IPS-NIHi7 (cell line): ENCODE measurements at regions not wholly inside any gene's neighbourhood (a gene's known extent, or its start where the extent isn't known, plus 50 kb on each side); places are given as distances from the start of the nearest gene placed in this dataset.
"Not testable (repeated sequence)": the region's sequence is repeated elsewhere in the genome, so short reads cannot be mapped to it uniquely, and the experiment has no call there.

Source experiments
- DNase-seq: peaks from one replicate; pipeline ENCODE4 v3.0.0; 2012; ENCODE audit warnings: mixed read lengths; ENCODE audit errors: extremely low spot score

DNA sequence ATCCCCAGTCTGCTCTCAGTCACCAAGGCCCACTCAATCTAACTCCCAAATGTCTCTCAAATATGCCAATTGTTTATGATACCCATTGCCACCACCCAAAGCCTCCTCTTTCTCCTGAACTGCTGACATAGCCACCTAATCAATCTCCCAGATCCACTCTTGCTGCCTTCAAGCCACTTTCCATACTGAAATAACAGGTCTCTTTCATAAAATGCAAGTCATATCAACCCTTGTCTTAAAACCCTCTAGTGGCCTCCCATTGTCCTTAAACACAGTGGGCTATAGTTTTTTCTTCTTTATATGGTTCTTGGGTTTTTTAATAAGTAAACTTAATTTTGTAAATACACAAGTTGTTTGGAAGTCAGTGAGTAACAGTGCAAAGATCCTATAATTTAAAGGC, 155.2 kb upstream of the ZC3H12C start:
- DNase-seq = no peak

DNA sequence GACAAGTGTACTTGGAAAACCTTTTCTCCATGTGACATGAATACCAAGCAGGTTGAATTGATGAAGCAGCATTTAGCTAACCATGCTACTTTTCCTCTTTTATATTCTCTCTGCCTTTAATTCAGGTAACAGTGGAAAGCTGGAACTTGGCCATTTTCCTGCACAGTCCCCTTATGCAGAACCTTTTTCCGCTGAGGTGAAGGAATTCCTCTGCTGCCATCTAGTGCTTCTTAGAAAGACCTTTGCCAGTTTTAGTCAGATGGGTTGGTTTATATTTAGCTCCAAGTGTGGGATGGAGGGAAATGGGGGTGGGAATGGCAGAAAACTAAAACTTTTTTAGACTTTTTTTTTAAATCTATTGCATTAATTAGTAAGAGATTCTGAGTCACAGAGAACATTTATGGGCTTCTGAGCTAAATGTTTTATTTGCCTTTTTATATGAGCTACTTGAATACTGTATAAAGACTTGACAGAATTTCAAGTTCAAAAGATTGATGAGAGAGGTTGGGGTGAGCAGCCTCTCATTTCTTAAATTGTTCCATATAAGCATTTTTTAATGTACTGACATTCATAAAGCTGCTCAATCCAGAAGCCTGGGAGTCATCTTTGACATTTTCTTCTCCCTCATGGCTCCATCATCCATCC, 153.9 kb upstream of the ZC3H12C start:
- peak; percentile 60 for DNase-seq

- DNase-seq = no peak
These were observed 152.4 kb upstream of the ZC3H12C start for GRCh38 chr11:109940816-109941215.

- no peak for DNase-seq
These were observed 147.4 kb upstream of the ZC3H12C start for GRCh38 chr11:109945626-109946321.

DNA sequence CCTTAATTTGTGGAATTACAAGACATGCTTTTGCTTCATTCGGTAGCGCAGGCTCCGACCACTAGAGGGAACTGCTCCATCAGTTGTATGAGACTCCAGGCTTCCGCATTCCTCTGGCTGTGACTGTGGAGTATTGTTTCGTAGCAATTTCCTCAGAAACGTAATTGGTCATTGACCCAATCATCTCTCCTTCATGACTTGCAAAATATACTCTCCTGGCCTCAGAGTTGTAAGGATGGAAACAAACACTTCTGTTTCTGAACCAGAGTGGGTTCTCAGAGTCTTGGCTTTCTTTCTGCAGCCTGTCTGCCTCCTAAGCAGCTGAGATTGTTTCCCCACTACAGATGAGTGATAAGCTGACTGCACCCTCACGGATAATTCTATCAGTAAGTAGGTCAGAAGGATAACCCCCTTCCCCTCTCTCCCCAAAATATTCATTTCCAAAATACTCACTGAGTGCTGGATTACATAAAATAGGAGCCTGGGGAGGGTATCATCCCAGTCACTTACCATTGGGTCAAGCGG, 146.8 kb upstream of the ZC3H12C start:
- peak; percentile 82 for DNase-seq

DNA sequence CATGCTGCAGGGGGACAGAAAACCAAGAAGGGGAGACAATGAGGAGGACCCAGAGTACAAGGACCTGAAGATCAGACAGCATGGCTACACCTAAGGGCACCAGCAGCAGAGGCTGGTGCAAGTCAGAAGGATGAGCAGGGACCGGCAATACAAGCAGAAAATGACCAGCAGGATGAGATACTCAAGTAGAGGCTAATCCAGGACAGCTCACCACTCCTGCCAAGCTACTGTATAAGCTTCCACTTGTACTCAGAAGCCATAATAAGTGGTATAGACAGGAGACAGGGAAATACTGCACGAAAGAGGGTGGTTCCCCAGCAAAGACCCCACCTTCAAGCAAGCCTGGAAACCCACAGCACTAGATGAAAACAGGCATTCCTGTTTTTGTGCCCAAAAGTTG, 138.7 kb upstream of the ZC3H12C start:
- DNase-seq = no peak

DNA sequence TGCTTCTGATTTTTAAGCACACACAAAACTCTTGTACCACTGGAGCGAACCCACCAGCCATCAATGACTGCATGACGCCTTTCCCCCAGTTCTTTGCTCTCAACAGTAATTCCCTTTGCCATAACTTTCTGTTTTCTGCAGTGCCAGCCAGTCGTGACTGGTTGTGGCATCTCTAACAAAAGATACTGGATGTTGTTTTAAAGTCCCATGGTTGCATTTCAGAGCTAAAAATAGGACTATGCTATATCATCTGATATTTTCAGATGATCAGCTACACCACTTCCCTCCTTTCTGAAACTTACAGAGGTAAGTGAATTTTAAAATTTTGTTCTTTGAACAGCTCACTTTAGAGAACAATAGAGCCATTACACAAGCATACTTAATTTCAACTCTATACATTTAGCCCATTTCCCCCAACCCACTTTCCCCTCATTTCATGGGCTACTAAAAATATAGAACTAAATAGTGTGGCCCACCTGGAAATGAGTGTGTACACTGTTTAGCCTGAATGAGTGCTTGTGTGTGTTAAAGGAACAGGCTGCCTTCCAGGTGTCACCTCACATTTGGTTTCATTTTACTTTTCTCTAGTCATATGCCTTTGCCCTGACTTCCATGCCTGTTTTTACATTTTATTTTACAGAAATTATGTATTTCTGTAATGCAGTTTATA, 136.9 kb upstream of the ZC3H12C start:
- DNase-seq = no peak

DNA sequence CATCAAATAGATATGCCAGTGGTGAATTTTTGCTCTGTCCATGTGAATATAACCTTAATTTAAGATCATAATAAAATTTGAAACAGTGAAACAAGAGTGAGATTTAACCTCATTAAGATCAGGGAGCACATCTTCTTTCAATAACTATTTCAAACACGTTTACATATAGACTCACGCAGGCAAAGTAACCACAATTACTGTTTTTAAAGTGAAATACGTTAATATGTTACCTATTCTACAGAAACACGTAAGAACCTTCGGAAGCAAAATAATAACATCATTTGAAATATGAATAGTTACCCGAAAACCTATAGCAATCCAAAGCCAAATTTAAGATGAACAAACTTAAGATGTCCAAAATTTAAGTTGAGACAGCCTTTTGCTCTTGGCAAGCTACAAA, 136.2 kb upstream of the ZC3H12C start:
- DNase-seq = no peak

DNA sequence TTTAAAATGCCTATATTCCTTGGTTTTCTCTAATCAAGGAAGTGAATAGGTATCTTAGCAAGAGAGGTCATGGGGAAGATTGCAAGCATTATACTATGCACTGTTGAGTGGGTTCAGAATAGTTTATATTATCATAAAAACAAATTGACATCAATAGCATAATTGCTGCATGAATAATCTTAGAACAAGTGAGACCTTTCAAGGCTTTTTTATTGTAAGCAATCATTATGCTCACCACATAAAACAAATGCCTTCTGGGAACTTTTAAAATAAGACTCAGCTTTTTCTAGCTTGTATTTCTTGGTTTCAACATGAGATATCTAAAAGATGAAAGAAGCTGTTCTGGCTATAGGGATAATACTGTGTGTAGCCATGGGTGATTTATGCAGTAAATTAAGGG, 135.6 kb upstream of the ZC3H12C start:
- DNase-seq = no peak

DNA sequence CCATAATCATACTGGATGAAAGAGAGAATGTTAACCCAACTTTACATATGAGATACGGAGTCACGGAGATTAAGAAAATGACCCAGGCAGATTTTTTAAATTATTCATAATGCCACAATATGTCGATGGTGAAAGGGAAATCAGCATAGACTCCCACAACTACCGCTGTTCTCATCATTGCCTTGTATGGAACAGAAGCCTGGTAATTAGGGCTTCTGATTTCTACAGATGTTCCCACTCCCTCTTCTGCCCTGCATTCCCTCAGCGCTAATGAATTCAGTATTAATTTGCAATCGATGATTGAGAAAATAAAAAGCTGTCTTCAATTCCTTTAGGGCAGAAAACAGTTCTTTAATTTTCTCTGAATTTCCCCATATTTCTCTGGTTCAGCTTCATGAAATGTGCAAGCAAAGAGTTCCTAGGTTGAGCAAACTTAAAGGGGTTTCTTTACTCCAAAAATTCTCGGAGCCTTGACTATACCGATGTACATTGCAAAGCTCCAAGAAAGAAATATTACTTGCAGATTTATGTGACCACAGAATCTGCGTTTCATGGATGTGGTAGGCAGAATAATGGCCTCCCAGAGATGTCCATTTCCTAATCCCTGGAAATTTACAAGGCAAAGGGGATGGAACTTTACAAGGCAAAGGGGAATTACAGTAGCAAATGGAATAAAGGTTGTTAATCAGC, 134.9 kb upstream of the ZC3H12C start:
- DNase-seq = no peak

- no peak for DNase-seq
These were observed 134.4 kb upstream of the ZC3H12C start for GRCh38 chr11:109958821-109959166.

DNA sequence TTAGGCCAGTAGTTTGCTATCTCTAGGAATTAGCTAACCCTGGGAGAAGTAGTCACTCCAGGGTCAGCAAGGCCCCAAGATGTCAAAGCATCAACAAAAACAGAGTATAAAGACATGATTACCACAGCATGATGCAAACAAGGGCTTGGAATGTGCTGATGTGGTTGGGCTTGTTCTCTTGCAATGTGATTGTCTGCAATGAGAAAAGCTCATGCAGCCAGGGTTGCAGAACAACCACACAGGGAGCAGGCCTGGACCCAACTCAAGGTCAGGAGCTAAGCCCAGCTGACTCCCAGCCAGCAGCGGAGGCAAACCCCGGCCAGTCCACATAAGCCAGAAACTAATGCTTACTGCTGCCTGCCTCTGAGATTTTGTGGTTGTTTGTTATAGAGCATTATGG, 132.4 kb upstream of the ZC3H12C start:
- DNase-seq = peak; percentile 27

GRCh38 chr11:109961261-109961660, 131.9 kb upstream of the ZC3H12C start:
- no peak for DNase-seq

GRCh38 chr11:109963101-109963500, 130.1 kb upstream of the ZC3H12C start:
- no peak for DNase-seq

- no peak for DNase-seq
These were observed 128.7 kb upstream of the ZC3H12C start for GRCh38 chr11:109964487-109964886.

DNA sequence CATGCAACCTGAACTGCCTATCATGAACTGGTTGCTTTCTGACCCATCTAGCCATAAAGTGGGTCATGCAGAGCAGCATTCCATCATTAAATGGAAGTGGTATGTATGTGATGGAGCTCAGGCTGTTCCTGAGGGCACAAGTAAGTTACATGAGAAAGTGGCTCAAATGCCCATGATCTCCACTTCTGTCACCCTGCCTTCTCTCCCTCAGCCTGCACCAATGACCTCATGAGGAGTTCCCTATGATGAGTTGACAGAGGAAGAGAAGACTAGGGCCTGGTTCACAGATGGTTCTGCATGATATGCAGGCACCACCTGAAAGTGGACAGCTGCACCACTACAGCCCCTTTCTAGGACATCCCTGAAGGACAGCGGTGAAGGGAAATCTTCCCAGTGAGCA, 127.7 kb upstream of the ZC3H12C start:
- DNase-seq = not testable (repeated sequence)

GRCh38 chr11:109965926-109966325, 127.3 kb upstream of the ZC3H12C start:
- DNase-seq = not testable (repeated sequence)

GRCh38 chr11:109967136-109967535, 126.1 kb upstream of the ZC3H12C start:
- DNase-seq = not testable (repeated sequence)

DNA sequence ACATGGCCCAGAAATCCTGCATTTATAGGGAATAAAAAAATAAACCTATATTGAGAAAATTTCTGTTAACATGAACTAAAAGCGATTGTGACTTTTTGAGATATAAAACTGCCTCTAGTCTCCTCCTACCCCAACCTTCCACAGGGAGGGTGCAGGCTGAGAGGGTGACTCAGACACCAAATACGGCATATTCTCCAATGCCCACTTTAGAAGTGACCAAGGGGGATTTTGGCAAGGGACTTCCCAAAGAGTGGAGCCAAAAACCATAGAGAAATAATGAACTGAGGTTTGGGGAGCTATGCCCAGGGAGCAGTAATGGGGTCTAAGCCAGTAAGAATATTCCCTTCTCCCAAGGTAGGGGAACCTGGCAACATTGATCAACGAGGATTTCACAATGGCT, 124.9 kb upstream of the ZC3H12C start:
- no peak for DNase-seq

DNA sequence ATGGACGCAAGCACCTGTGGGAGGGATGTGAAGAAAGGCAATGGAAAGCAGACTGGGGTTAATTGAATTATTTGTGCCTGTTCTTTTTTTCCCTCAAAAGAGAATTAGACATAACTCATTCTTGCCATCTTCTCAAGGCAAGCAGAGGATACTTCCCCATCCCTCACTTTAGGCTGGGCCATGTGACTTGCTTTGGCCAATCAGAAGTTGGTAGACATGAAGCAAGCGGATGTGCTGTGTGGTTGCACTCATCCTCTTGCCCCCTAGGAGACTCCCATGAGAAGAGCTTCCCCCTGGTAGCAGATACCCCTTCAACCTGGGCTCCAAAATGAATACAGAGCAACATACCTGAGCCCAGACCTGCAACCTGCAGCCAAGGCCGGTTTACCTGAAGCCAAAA, 124.4 kb upstream of the ZC3H12C start:
- DNase-seq = no peak

DNA sequence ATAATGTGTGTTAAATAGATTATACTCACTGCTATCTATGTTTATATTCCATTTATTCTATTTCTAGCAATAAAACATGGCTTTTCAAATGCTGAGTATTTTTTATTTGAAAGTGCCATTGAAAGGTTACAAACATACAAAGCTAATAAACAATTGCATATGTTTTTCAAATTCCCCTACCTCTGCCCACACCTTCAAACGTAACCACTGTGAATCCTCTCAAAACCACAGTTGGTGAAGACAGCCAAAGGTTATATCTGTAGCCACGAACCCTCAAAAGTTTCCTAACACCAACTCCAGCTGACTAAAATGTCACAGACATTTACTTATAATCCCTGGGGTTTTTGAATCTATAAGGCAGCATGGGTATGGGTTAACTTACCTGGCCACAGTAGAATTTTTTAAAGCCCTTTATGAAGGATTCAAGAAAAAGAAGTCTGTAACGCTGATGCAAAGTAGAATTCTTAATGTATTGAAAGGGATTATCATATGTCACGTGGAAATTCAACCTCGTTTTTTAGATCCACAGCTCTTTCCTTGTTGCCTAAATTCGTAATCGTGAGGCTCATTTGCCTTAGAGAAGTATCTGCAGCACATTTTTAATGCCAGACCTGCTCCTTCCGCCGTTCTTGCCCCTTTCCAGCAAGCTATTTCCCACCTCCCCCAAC, 122.5 kb upstream of the ZC3H12C start:
- DNase-seq = no peak

- DNase-seq = no peak
These were observed 122.0 kb upstream of the ZC3H12C start for GRCh38 chr11:109971184-109971523.
